HepG2 (cell line): ENCODE measurements at regions not wholly inside any gene's neighbourhood (a gene's known extent, or its start where the extent isn't known, plus 50 kb on each side); places are given as distances from the start of the nearest gene placed in this dataset.

ENCODE experiments used
- ARID3A ChIP-seq: IDR thresholded peaks from 2 replicates; pipeline ENCODE4 v1.6.1; 2012; ENCODE audit warnings: low read depth, low read length, improper control_type of control experiment
- FOXC1 ChIP-seq: sonication (generic); formaldehyde crosslinking; IDR thresholded peaks from 2 replicates; pipeline ENCODE4 v1.8.0; 2022; ENCODE audit warnings: mild to moderate bottlenecking, missing genetic modification reagents, borderline replicate concordance
- GPBP1L1 ChIP-seq: sonication (generic); formaldehyde crosslinking; IDR thresholded peaks from 2 replicates; pipeline ENCODE4 v1.5.0; 2020; ENCODE audit warnings: mild to moderate bottlenecking, missing genetic modification reagents
- MED1 ChIP-seq: sonication (generic); formaldehyde crosslinking; IDR thresholded peaks from 2 replicates; pipeline ENCODE4 v1.4.0; 2020; ENCODE audit warnings: missing genetic modification reagents
- PREB ChIP-seq: sonication (generic); formaldehyde crosslinking; IDR thresholded peaks from 2 replicates; pipeline ENCODE4 v1.4.0; 2020; ENCODE audit warnings: missing genetic modification reagents
- RBAK ChIP-seq: sonication (generic); formaldehyde crosslinking; IDR thresholded peaks from 2 replicates; pipeline ENCODE4 v1.5.1; 2020; ENCODE audit warnings: mild to moderate bottlenecking, missing genetic modification reagents
- TAF15 ChIP-seq: fragments of 200-400 bp; formaldehyde crosslinking; IDR thresholded peaks from one replicate; pipeline ENCODE4 v1.6.1; 2018; ENCODE audit warnings: mild to moderate bottlenecking, low read depth, low read length; ENCODE audit not compliant: poor library complexity, severe bottlenecking
- TBP ChIP-seq: sonication (generic); formaldehyde crosslinking; IDR thresholded peaks from 2 replicates; pipeline ENCODE4 v1.5.0; 2020; ENCODE audit warnings: missing genetic modification reagents
- TRIM24 ChIP-seq: sonication (generic); formaldehyde crosslinking; IDR thresholded peaks from 2 replicates; pipeline ENCODE4 v1.8.0; 2022; ENCODE audit warnings: mild to moderate bottlenecking, missing genetic modification reagents
- ZFP36L2 ChIP-seq: sonication (generic); formaldehyde crosslinking; IDR thresholded peaks from 2 replicates; pipeline ENCODE4 v1.4.0; 2020; ENCODE audit warnings: missing genetic modification reagents
- ZNF343 ChIP-seq: sonication (generic); formaldehyde crosslinking; IDR thresholded peaks from 2 replicates; pipeline ENCODE4 v1.4.0; 2020; ENCODE audit warnings: mild to moderate bottlenecking, missing genetic modification reagents
- ZNF547 ChIP-seq: sonication (generic); formaldehyde crosslinking; IDR thresholded peaks from 2 replicates; pipeline ENCODE4 v1.5.1; 2020; ENCODE audit warnings: mild to moderate bottlenecking, missing genetic modification reagents
- ZNF609 ChIP-seq: sonication (generic); formaldehyde crosslinking; IDR thresholded peaks from 2 replicates; pipeline ENCODE4 v1.4.0; 2020; ENCODE audit warnings: mild to moderate bottlenecking, missing genetic modification reagents, borderline replicate concordance
- ZNF737 ChIP-seq: sonication (generic); formaldehyde crosslinking; IDR thresholded peaks from 2 replicates; pipeline ENCODE4 v1.5.0; 2020; ENCODE audit warnings: missing genetic modification reagents, mild to moderate bottlenecking, borderline replicate concordance
- ZNF878 ChIP-seq: sonication (generic); formaldehyde crosslinking; IDR thresholded peaks from 2 replicates; pipeline ENCODE4 v1.8.1; 2023; ENCODE audit warnings: mild to moderate bottlenecking, missing genetic modification reagents, moderate library complexity
- TF ChIP-seq, protein P1 (sequence below): sonication (generic); formaldehyde crosslinking; IDR thresholded peaks from 2 replicates; pipeline ENCODE4 v1.5.1; 2020; ENCODE audit warnings: missing genetic modification reagents, mild to moderate bottlenecking, borderline replicate concordance
- TF ChIP-seq, protein P2 (sequence below): sonication (generic); formaldehyde crosslinking; conservative IDR thresholded peaks from 2 replicates; pipeline ENCODE4 v1.8.0; 2022; ENCODE audit warnings: low read depth, missing genetic modification reagents

DNA sequence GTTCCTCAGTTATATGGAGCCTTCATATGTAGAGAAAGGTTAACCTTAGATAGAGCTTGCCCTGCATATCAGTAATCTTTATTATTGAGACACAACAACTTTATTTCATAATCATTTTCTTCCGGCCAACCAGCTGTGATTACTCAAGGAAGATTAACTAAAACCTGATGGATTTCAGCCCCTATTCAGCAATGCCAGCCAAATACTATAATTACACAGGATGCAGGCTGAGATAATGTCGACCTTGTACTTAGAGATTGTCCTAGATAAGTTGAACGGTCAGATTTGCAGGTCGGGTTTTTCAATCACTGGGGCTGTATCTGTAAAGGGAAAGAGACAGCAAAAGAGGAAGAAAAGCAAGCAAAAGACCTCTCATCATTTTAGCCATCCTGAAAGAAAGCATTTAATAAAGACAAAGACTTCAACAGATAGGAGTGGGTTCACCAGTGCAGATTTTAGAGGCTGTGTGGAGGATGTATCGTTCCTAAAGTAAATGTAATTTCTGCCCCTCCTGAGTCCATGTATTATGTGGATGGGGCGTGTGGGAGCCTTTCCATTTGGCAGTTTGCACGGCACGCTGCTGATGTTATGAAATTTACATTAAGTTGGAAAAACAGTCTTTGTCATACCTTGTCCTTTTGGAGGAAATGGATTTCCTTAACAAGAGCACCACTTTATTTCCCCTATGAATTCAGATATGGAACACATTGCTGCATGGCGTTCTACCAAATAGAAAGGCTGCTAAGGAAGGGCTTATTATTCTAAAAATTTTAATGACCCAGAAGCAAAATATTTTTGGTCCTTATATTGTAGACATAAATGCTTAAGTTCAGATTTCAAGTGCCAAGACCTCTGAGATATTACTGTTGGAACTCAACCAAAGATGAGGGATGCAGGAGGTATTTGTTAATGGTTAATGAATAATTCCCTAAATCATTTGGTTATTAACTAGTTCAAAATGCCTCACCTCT lies 496.7 kb downstream of the SPRY1 start (continued):
- TF ChIP-seq TAF15 (no peak), ZFP36L2 (CRISPR knock-in tag) (no peak), ZNF547 (CRISPR knock-in tag) (no peak), TBP (CRISPR knock-in tag) (no peak), ZNF878 (CRISPR knock-in tag) (no peak), ZNF343 (CRISPR knock-in tag) (no peak), ARID3A (no peak), PREB (no peak), TRIM24 (CRISPR knock-in tag) (no peak), ZNF609 (peak; percentile 64; the same call in 1 of the 2 replicates), GPBP1L1 (CRISPR knock-in tag) (no peak), RBAK (CRISPR knock-in tag) (no peak), FOXC1 (CRISPR knock-in tag) (no peak), ZNF737 (CRISPR knock-in tag) (no peak), MED1 (CRISPR knock-in tag) (peak; percentile 85)
- TF ChIP-seq, protein P1, sequence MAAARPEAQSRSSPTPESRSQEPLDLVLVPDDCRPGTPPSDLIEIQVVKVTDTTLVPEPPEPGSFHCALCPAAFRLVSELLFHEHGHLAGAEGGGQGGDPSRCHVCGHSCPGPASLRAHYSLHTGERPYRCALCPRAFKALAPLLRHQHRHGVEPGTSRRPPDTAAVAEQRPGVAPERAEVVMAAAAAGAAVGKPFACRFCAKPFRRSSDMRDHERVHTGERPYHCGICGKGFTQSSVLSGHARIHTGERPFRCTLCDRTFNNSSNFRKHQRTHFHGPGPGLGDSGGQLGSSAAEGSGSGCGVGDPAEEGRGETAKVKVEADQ (CRISPR knock-in tag): no peak
- TF ChIP-seq, protein P2, sequence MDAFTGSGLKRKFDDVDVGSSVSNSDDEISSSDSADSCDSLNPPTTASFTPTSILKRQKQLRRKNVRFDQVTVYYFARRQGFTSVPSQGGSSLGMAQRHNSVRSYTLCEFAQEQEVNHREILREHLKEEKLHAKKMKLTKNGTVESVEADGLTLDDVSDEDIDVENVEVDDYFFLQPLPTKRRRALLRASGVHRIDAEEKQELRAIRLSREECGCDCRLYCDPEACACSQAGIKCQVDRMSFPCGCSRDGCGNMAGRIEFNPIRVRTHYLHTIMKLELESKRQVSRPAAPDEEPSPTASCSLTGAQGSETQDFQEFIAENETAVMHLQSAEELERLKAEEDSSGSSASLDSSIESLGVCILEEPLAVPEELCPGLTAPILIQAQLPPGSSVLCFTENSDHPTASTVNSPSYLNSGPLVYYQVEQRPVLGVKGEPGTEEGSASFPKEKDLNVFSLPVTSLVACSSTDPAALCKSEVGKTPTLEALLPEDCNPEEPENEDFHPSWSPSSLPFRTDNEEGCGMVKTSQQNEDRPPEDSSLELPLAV (CRISPR knock-in tag): no peak
